ENCODE measurements at regions not wholly inside any gene's neighbourhood (a gene's known extent, or its start where the extent isn't known, plus 50 kb on each side); places are given as distances from the start of the nearest gene placed in this dataset.
A peak's percentile ranks its signal among the peaks of the same experiment; 100 is the strongest.
"Not testable (repeated sequence)": the region's sequence is repeated elsewhere in the genome, so short reads cannot be mapped to it uniquely, and the experiment has no call there.

DNA sequence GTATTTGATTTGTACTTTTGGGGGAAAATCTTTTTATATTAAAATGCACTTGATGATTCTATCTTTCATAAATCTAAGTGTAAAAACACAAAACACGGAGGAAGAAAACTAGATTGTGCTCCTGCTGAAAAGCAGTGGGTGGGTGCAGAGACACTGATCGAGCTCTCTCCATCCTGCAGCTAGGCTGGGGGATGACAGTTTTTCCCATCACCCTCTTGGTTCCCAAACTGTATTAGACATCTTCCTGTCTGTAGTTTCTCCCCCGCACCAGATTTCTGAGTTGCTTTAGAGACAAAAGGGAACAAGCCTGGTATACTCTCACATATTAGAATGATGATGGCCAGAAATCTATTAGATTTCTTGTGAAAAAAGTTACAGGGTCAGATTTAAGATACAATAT, 99.6 kb downstream of the FAM114A2 start:
- Mint-ChIP-seq H3K36me3 (ENCODE audit: low read depth) (peaks cover 14% of the 10 kb centered on the region), H3K4me3 (ENCODE audit: unreplicated experiment) (no peak overlapping the region), H3K4me1 (ENCODE audit: low read depth) (peaks cover 39% of the 10 kb centered on the region), H3K9me3 (ENCODE audit: low read depth) (peaks cover 53% of the 10 kb centered on the region), H3K27ac (ENCODE audit: unreplicated experiment) (no peak overlapping the region), H3K27me3 (ENCODE audit: low read depth) (no peaks in the 10 kb centered on the region)
- no peak for DNase-seq (ENCODE audit: low spot score)
- TF ChIP-seq CTCF (IDR thresholded peaks at IDR 0.05): no peak

- H3K9me3 Mint-ChIP-seq (ENCODE audit: low read depth): peaks cover 53% of the 10 kb centered on the region
- TF ChIP-seq CTCF (IDR thresholded peaks at IDR 0.05): no peak
- peak overlapping the region; percentile 6 for H3K27ac Mint-ChIP-seq (ENCODE audit: unreplicated experiment)
- no peak overlapping the region for H3K4me3 Mint-ChIP-seq (ENCODE audit: unreplicated experiment)
- H3K27me3 Mint-ChIP-seq (ENCODE audit: low read depth): no peaks in the 10 kb centered on the region
- H3K36me3 Mint-ChIP-seq (ENCODE audit: low read depth): peaks cover 14% of the 10 kb centered on the region
- DNase-seq (ENCODE audit: low spot score): no peak
- H3K4me1 Mint-ChIP-seq (ENCODE audit: low read depth): peaks cover 39% of the 10 kb centered on the region
These were observed 100.4 kb downstream of the FAM114A2 start for GRCh38 chr5:153938191-153938842.

- H3K9me3 Mint-ChIP-seq (ENCODE audit: low read depth): peaks cover 51% of the 10 kb centered on the region
- peaks cover 39% of the 10 kb centered on the region for H3K4me1 Mint-ChIP-seq (ENCODE audit: low read depth)
- H3K4me3 Mint-ChIP-seq (ENCODE audit: unreplicated experiment): no peak overlapping the region
- TF ChIP-seq CTCF (IDR thresholded peaks at IDR 0.05): no peak
- peak overlapping the region; percentile 1 for H3K27ac Mint-ChIP-seq (ENCODE audit: unreplicated experiment)
- H3K27me3 Mint-ChIP-seq (ENCODE audit: low read depth): no peaks in the 10 kb centered on the region
- H3K36me3 Mint-ChIP-seq (ENCODE audit: low read depth): peaks cover 14% of the 10 kb centered on the region
- no peak for DNase-seq (ENCODE audit: low spot score)
These were observed 101.0 kb downstream of the FAM114A2 start for GRCh38 chr5:153937661-153938060.

- H3K27ac Mint-ChIP-seq (ENCODE audit: unreplicated experiment); H3K4me3 Mint-ChIP-seq (ENCODE audit: unreplicated experiment); DNase-seq (ENCODE audit: low spot score); H3K36me3 Mint-ChIP-seq (ENCODE audit: low read depth); H3K27me3 Mint-ChIP-seq (ENCODE audit: low read depth): not testable (repeated sequence)
- peaks cover 36% of the 10 kb centered on the region for H3K9me3 Mint-ChIP-seq (ENCODE audit: low read depth)
- H3K4me1 Mint-ChIP-seq (ENCODE audit: low read depth): peaks cover 38% of the 10 kb centered on the region
These were observed 103.6 kb downstream of the FAM114A2 start for GRCh38 chr5:153935151-153935550.

GRCh38 chr5:153926201-153926600, 112.5 kb downstream of the FAM114A2 start:
- no peak overlapping the region for H3K27ac Mint-ChIP-seq (ENCODE audit: unreplicated experiment)
- peaks cover 13% of the 10 kb centered on the region for H3K9me3 Mint-ChIP-seq (ENCODE audit: low read depth)
- no peak overlapping the region for H3K4me3 Mint-ChIP-seq (ENCODE audit: unreplicated experiment)
- H3K4me1 Mint-ChIP-seq (ENCODE audit: low read depth): no peaks in the 10 kb centered on the region
- peaks cover 6% of the 10 kb centered on the region for H3K27me3 Mint-ChIP-seq (ENCODE audit: low read depth)
- DNase-seq (ENCODE audit: low spot score): no peak
- no peak for TF ChIP-seq CTCF (IDR thresholded peaks at IDR 0.05)
- H3K36me3 Mint-ChIP-seq (ENCODE audit: low read depth): peaks cover 2% of the 10 kb centered on the region

DNA sequence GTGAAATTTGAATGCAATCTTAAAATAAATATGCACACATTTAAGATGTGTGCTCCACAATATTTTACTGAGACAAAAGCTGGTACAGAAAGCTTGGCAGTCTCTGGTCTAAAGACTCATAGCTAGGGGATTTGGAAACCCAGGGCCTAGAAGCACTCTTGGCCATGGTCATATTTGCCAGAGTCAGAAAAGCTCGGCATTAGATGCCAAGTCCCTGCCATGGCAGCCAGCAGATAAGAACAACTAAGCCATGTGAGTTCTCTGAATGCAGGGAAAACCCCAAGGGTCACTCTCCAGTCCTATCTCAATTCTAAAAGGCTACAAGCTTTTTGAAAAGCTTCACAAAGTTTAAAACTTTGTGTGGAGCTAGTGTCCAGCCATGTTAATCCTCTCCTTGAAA, 119.5 kb downstream of the FAM114A2 start:
- H3K4me1 Mint-ChIP-seq (ENCODE audit: low read depth): no peaks in the 10 kb centered on the region
- TF ChIP-seq CTCF (IDR thresholded peaks at IDR 0.05): no peak

More for the DNA sequence above, 119.5 kb downstream of the FAM114A2 start:
- peaks cover 7% of the 10 kb centered on the region for H3K27me3 Mint-ChIP-seq (ENCODE audit: low read depth)
- DNase-seq (ENCODE audit: low spot score): no peak
- peaks cover 23% of the 10 kb centered on the region for H3K9me3 Mint-ChIP-seq (ENCODE audit: low read depth)
- H3K27ac Mint-ChIP-seq (ENCODE audit: unreplicated experiment): no peak overlapping the region
- H3K4me3 Mint-ChIP-seq (ENCODE audit: unreplicated experiment): no peak overlapping the region
- peaks cover 14% of the 10 kb centered on the region for H3K36me3 Mint-ChIP-seq (ENCODE audit: low read depth)
